ENCODE measurements at regions not wholly inside any gene's neighbourhood (a gene's known extent, or its start where the extent isn't known, plus 50 kb on each side); places are given as distances from the start of the nearest gene placed in this dataset.

GRCh38 chr2:82675186-82675585 is 1783.9 kb downstream of the SUCLG1 start:
- DNase-seq (ENCODE audit: low spot score) = no peak

- no peak for DNase-seq (ENCODE audit: low spot score)
Observed at GRCh38 chr2:82674652-82675051, 1784.4 kb downstream of the SUCLG1 start.

- DNase-seq (ENCODE audit: low spot score) = no peak
Observed at GRCh38 chr2:82667491-82667890, 1791.6 kb downstream of the SUCLG1 start.

GRCh38 chr2:82665691-82666090 is 1793.4 kb downstream of the SUCLG1 start:
- no peak for DNase-seq (ENCODE audit: low spot score)

GRCh38 chr2:82657106-82657505 is 1802.0 kb downstream of the SUCLG1 start:
- DNase-seq (ENCODE audit: low spot score) = no peak

- DNase-seq (ENCODE audit: low spot score) = no peak
Observed at GRCh38 chr2:82656420-82656819, 1802.7 kb downstream of the SUCLG1 start.

- DNase-seq (ENCODE audit: low spot score) = no peak
Observed at GRCh38 chr2:82652117-82652516, 1807.0 kb downstream of the SUCLG1 start.

GRCh38 chr2:82650038-82650437 is 1809.0 kb downstream of the SUCLG1 start:
- no peak for DNase-seq (ENCODE audit: low spot score)

GRCh38 chr2:82641598-82642180 is 1817.4 kb downstream of the SUCLG1 start:
- DNase-seq (ENCODE audit: low spot score) = no peak

- no peak for DNase-seq (ENCODE audit: low spot score)
Observed at GRCh38 chr2:82636402-82637020, 1822.6 kb downstream of the SUCLG1 start.

GRCh38 chr2:82599021-82599420 is 1860.1 kb downstream of the SUCLG1 start:
- no peak for DNase-seq (ENCODE audit: low spot score)

GRCh38 chr2:82596581-82596980 is 1862.5 kb downstream of the SUCLG1 start:
- no peak for DNase-seq (ENCODE audit: low spot score)

- DNase-seq (ENCODE audit: low spot score) = no peak
Observed at GRCh38 chr2:82591718-82592117, 1867.4 kb downstream of the SUCLG1 start.

GRCh38 chr2:82576656-82577055 is 1882.4 kb downstream of the SUCLG1 start:
- no peak for DNase-seq (ENCODE audit: low spot score)

- DNase-seq (ENCODE audit: low spot score) = no peak
Observed at GRCh38 chr2:82539280-82539621, 1919.8 kb downstream of the SUCLG1 start.

GRCh38 chr2:82538590-82539279 is 1920.3 kb downstream of the SUCLG1 start:
- DNase-seq (ENCODE audit: low spot score) = no peak

GRCh38 chr2:82528288-82528687 is 1930.8 kb downstream of the SUCLG1 start:
- DNase-seq (ENCODE audit: low spot score) = no peak

- DNase-seq (ENCODE audit: low spot score) = no peak
Observed at GRCh38 chr2:82527124-82527523, 1932.0 kb downstream of the SUCLG1 start.

GRCh38 chr2:82526277-82526676 is 1932.8 kb downstream of the SUCLG1 start:
- no peak for DNase-seq (ENCODE audit: low spot score)

- no peak for DNase-seq (ENCODE audit: low spot score)
Observed at GRCh38 chr2:82525744-82526143, 1933.3 kb downstream of the SUCLG1 start.

GRCh38 chr2:82524826-82525225 is 1934.3 kb downstream of the SUCLG1 start:
- no peak for DNase-seq (ENCODE audit: low spot score)

GRCh38 chr2:82511894-82512293 is 1947.2 kb downstream of the SUCLG1 start:
- DNase-seq (ENCODE audit: low spot score) = no peak

GRCh38 chr2:82508702-82509101 is 1950.4 kb downstream of the SUCLG1 start:
- DNase-seq (ENCODE audit: low spot score) = no peak

- DNase-seq (ENCODE audit: low spot score) = no peak
Observed at GRCh38 chr2:82507657-82508056, 1951.4 kb downstream of the SUCLG1 start.

Data from CD4-positive, alpha-beta T cell treated with Interleukin-15 for 4 hours (primary cell).